BLaER1 treated with 17β-estradiol and CSF1 and Interleukin-3, amounts not matched to agents 10 nM and 100 nM (cell line): ENCODE measurements at regions not wholly inside any gene's neighbourhood (a gene's known extent, or its start where the extent isn't known, plus 50 kb on each side); places are given as distances from the start of the nearest gene placed in this dataset.
"Not testable (repeated sequence)": the region's sequence is repeated elsewhere in the genome, so short reads cannot be mapped to it uniquely, and the experiment has no call there.

Experiments used
- H3K27ac ChIP-seq, 11 experiments: shearing (Covaris generic); formaldehyde crosslinking; 2 replicates each; pipeline ENCODE4 v1.8.1; 2022
- H3K27me3 ChIP-seq, 11 experiments: shearing (Covaris generic); formaldehyde crosslinking; 2 replicates each; pipeline ENCODE4 v1.8.1; 2022
- H3K36me3 ChIP-seq, 11 experiments: shearing (Covaris generic); formaldehyde crosslinking; 2 replicates each; pipeline ENCODE4 v1.8.1; 2022
- H3K4me1 ChIP-seq, 10 experiments: shearing (Covaris generic); formaldehyde crosslinking; 2 replicates each; pipeline ENCODE4 v1.8.1; 2022
- H3K4me2 ChIP-seq, 11 experiments: shearing (Covaris generic); formaldehyde crosslinking; 2 replicates each; pipeline ENCODE4 v1.8.1; 2022
- H3K4me3 ChIP-seq, 10 experiments: shearing (Covaris generic); formaldehyde crosslinking; 2 replicates each; pipeline ENCODE4 v1.8.1; 2022
- H3K9ac ChIP-seq, 11 experiments: shearing (Covaris generic); formaldehyde crosslinking; 2 replicates each; pipeline ENCODE4 v1.8.1; 2022
- H3K9me3 ChIP-seq, 11 experiments: shearing (Covaris generic); formaldehyde crosslinking; replicated peaks in 1 of 11; 2 replicates each; pipeline ENCODE4 v1.8.1; 2022
- H4K20me1 ChIP-seq, 11 experiments: shearing (Covaris generic); formaldehyde crosslinking; 2 replicates each; pipeline ENCODE4 v1.8.1; 2022
- Cebpa-rat ChIP-seq, 11 experiments: shearing (Covaris generic); IDR thresholded peaks; 2 replicates each; pipeline ENCODE4 v1.8.1; 2022

- TF ChIP-seq Cebpa-rat (IDR thresholded peaks at IDR 0.05), result no peak
- peaks cover 0 to 6% (median 0%) of the 10 kb centered on the region in 11 experiments; a peak in 2 of 22 replicates for H3K9me3 ChIP-seq
- H3K4me2 ChIP-seq, result no peak overlapping the region
- no peak overlapping the region for H3K4me3 ChIP-seq
- no peaks in the 10 kb centered on the region for H3K27me3 ChIP-seq
- no peaks in the 10 kb centered on the region for H3K4me1 ChIP-seq
- H3K36me3 ChIP-seq, result no peaks in the 10 kb centered on the region
- H4K20me1 ChIP-seq, result no peaks in the 10 kb centered on the region
- H3K9ac ChIP-seq, result no peak overlapping the region
- no peak overlapping the region for H3K27ac ChIP-seq
Measured at GRCh38 chr2:133991606-133992168, 262.2 kb upstream of the MGAT5 start.

- Histone ChIP-seq H3K4me1 (no peaks in the 10 kb centered on the region), H3K27me3 (no peaks in the 10 kb centered on the region), H3K9ac (no peak overlapping the region), H3K4me2 (no peak overlapping the region), H4K20me1 (no peaks in the 10 kb centered on the region), H3K27ac (no peak overlapping the region), H3K4me3 (no peak overlapping the region), H3K9me3 (peaks cover 0 to 6% (median 0%) of the 10 kb centered on the region in 11 experiments; a peak in 2 of 22 replicates), H3K36me3 (no peaks in the 10 kb centered on the region)
- no peak for TF ChIP-seq Cebpa-rat (IDR thresholded peaks at IDR 0.05)
Measured at GRCh38 chr2:133992454-133992853, 261.4 kb upstream of the MGAT5 start.

- Histone ChIP-seq H3K36me3 (no peaks in the 10 kb centered on the region), H3K4me1 (no peaks in the 10 kb centered on the region), H4K20me1 (no peaks in the 10 kb centered on the region), H3K4me3 (no peak overlapping the region), H3K9me3 (peaks cover 0 to 6% (median 0%) of the 10 kb centered on the region in 11 experiments; a peak in 2 of 22 replicates), H3K27me3 (no peaks in the 10 kb centered on the region), H3K27ac (no peak overlapping the region), H3K4me2 (no peak overlapping the region), H3K9ac (no peak overlapping the region)
- no peak for TF ChIP-seq Cebpa-rat (IDR thresholded peaks at IDR 0.05)
Measured at GRCh38 chr2:133993160-133993559, 260.7 kb upstream of the MGAT5 start.

GRCh38 chr2:133998726-133999125 is 255.1 kb upstream of the MGAT5 start:
- H3K4me3 ChIP-seq, H3K9me3 ChIP-seq, H3K9ac ChIP-seq, H3K4me2 ChIP-seq, H3K27me3 ChIP-seq, H4K20me1 ChIP-seq, H3K4me1 ChIP-seq, H3K27ac ChIP-seq, H3K36me3 ChIP-seq: not testable (repeated sequence)

- Histone ChIP-seq H3K9me3 (0 out of 22 replicates have a peak, but pooled peaks cover 0 to 3% (median 0%) of the 10 kb centered on the region in 11 experiments), H3K4me3 (no peak overlapping the region), H3K27ac (no peak overlapping the region), H4K20me1 (no peaks in the 10 kb centered on the region), H3K9ac (no peak overlapping the region), H3K4me1 (no peaks in the 10 kb centered on the region; a peak in 1 of 20 replicates), H3K27me3 (no peaks in the 10 kb centered on the region), H3K36me3 (no peaks in the 10 kb centered on the region), H3K4me2 (no peak overlapping the region)
- no peak for TF ChIP-seq Cebpa-rat (IDR thresholded peaks at IDR 0.05)
Measured at GRCh38 chr2:134002391-134002790, 251.5 kb upstream of the MGAT5 start.

GRCh38 chr2:134002921-134003320 is 251.0 kb upstream of the MGAT5 start:
- no peak overlapping the region for H3K4me3 ChIP-seq
- 0 out of 22 replicates have a peak, but pooled peaks cover 0 to 3% (median 0%) of the 10 kb centered on the region in 11 experiments for H3K9me3 ChIP-seq
- H3K27me3 ChIP-seq, result no peaks in the 10 kb centered on the region
- H3K27ac ChIP-seq, result no peak overlapping the region
- no peak overlapping the region for H3K9ac ChIP-seq
- no peaks in the 10 kb centered on the region; a peak in 1 of 20 replicates for H3K4me1 ChIP-seq
- H4K20me1 ChIP-seq, result no peaks in the 10 kb centered on the region
- H3K4me2 ChIP-seq, result no peak overlapping the region
- no peaks in the 10 kb centered on the region for H3K36me3 ChIP-seq
- no peak for TF ChIP-seq Cebpa-rat (IDR thresholded peaks at IDR 0.05)

GRCh38 chr2:134004467-134004866 is 249.4 kb upstream of the MGAT5 start:
- H3K4me2 ChIP-seq, result no peak overlapping the region
- H3K9me3 ChIP-seq, result no peaks in the 10 kb centered on the region
- no peak overlapping the region for H3K4me3 ChIP-seq
- H4K20me1 ChIP-seq, result no peaks in the 10 kb centered on the region
- H3K27ac ChIP-seq, result no peak overlapping the region
- TF ChIP-seq Cebpa-rat (IDR thresholded peaks at IDR 0.05), result no peak
- no peak overlapping the region for H3K9ac ChIP-seq
- H3K27me3 ChIP-seq, result no peaks in the 10 kb centered on the region
- H3K4me1 ChIP-seq, result no peaks in the 10 kb centered on the region; a peak in 1 of 20 replicates
- no peaks in the 10 kb centered on the region for H3K36me3 ChIP-seq

GRCh38 chr2:134008837-134009236 is 245.0 kb upstream of the MGAT5 start:
- Histone ChIP-seq H3K27ac (no peak overlapping the region), H3K36me3 (no peaks in the 10 kb centered on the region), H3K9ac (no peak overlapping the region), H3K4me3 (no peak overlapping the region), H3K27me3 (no peaks in the 10 kb centered on the region), H3K9me3 (no peaks in the 10 kb centered on the region), H3K4me2 (no peak overlapping the region), H3K4me1 (no peaks in the 10 kb centered on the region), H4K20me1 (no peaks in the 10 kb centered on the region)
- TF ChIP-seq Cebpa-rat (IDR thresholded peaks at IDR 0.05), result no peak

- Histone ChIP-seq H3K27me3 (no peaks in the 10 kb centered on the region), H3K9ac (no peak overlapping the region), H3K36me3 (no peaks in the 10 kb centered on the region), H3K9me3 (no peaks in the 10 kb centered on the region), H3K27ac (no peak overlapping the region), H4K20me1 (no peaks in the 10 kb centered on the region), H3K4me1 (no peaks in the 10 kb centered on the region), H3K4me2 (no peak overlapping the region), H3K4me3 (no peak overlapping the region)
- TF ChIP-seq Cebpa-rat (IDR thresholded peaks at IDR 0.05), result no peak
Measured at GRCh38 chr2:134009440-134009839, 244.4 kb upstream of the MGAT5 start.

GRCh38 chr2:134009906-134010305 is 244.0 kb upstream of the MGAT5 start:
- H3K4me2 ChIP-seq, H3K27ac ChIP-seq, H3K9me3 ChIP-seq, H3K9ac ChIP-seq, H3K36me3 ChIP-seq, H3K27me3 ChIP-seq, H3K4me3 ChIP-seq, H4K20me1 ChIP-seq, H3K4me1 ChIP-seq: not testable (repeated sequence)
